GM19035 (cell line): ENCODE measurements at regions not wholly inside any gene's neighbourhood (a gene's known extent, or its start where the extent isn't known, plus 50 kb on each side); places are given as distances from the start of the nearest gene placed in this dataset.
A peak's percentile ranks its signal among the peaks of the same experiment; 100 is the strongest.

Source experiments
- ATAC-seq: cut with Tn5 transposase; IDR thresholded peaks from one replicate; pipeline ENCODE4 v1.9.1; 2021; ENCODE audit not compliant: unreplicated experiment

DNA sequence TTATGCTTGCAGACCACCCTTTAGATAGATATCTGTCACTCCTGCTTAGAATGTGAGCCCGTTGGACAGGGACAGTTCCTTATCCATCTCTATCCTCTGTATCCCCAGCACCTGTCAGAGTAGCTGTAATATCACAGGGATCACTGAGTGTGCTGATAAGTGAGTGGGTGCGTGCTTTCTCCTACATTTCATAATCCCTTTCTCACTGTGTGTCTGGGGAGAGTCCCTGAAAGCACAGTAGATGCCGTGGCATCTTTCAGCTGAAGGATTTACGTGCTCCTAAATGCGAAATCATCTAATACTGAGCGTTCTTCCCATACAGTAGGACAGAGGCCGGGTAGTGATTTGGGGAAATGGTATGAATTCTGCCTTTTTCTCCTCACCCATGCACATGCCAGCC is 198.9 kb upstream of the SASH1 start:
- no peak for ATAC-seq

DNA sequence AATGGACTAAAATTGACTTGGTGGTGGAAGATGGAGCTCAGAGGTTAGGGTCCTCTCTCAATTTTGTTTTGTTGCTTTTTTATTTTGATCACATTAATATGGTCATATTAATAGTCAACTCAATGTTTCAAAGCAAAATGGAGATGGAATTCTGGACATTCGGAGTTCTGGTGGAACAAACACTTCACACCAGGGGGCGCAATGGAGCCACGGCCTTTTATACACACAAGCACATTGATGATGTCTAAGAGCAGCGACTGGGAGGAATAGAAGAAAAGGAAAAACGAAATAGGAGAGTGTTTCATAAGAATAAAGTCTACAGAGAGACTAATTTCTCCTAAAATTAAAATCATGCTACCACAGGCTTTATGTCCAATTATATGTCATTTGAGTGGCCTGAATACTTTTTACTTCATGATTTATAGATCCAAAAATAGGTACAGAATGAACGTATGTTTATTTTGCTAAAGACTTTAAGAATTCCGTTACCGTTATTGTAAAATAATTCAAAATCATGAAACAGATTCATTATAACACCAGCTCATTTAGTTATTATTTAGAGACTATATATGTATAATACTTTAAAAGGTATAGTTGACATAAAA is 197.6 kb upstream of the SASH1 start:
- ATAC-seq = peak; percentile 73

DNA sequence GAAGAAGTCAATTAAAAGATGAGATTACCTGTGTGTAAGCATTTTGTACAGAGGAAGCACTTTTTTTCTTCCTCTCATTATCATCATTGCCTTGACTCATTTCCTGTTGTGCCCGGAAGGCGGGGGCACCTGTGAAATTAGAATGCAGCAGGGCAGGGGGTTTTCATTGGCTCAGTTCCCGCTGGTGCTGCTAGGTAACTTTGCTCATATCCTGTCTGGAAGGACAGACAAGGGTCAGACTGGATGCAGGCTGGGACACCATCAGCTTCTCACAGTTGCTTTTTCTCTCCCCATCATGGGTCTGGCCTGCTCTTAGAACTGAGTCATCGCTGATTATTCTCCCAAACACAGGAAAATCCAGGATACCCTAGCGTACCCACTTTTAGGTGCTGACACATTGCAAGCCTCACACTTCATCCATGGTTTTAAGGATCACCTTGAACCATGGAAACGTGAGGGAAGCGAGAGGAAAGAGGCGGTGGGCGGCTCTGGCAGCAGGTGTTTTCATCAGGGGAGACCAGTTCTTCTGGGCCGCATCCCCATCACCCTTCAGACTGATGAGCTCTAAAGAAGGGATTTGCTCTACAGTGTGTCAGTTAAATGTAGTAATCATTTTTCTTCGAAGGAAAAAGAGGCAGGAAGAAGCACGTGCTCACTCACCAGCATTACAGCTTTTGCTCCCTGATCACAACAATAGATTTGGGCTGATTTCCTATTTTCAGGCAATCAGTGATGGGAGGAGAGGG is 195.7 kb upstream of the SASH1 start:
- no peak for ATAC-seq

DNA sequence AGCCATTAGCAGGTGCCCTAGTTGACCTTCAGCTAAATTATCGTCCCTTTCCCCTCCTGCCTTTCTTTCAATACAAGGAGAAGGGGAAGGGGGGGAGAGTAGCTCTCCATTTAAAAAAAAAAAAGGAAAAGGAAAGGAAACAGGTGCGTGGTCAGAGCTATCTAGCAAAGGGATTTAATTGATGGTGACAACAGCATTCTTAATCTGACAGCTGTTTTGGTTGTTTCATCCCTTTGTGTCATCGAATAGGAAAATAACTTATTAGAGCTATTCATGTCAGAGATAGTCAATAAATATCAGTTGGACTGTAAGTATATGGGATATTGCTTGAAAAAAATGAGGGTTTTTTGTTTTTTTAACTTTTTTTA is 195.2 kb upstream of the SASH1 start:
- ATAC-seq = no peak

DNA sequence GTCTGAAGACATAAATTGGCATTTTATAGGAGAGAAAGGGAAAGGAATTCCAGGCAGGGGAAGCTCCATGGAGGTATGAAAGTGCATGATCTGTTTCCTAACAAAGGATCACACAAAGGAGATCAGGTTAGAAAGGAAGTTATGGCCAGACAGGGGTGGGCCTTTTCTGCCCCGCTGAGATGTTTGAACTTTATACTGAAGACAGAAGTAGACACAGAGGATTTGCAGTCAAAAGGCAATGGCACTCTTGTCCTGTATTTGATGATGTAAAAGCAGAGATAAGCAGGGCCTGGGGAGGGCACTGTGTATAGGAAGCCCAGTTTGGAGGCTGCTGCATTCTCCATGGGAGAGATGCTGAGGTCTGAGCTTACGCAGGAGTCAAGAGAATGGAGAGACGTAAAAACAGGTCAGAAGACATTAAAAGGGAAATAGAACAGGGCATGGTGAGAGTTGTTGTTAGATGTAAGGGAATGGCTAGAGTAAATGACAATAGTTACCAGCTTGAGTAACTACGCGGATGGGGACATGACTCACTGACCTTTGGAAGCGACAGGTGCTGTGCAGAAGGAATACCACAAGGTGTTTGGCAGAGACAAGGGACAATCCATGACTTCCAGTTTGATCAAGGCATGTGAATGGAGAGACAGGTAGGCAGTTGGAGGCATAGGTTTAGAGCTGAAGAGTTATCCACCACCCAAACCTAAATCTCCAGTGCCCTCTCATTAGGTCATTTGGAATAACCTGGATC is 190.6 kb upstream of the SASH1 start:
- no peak for ATAC-seq

DNA sequence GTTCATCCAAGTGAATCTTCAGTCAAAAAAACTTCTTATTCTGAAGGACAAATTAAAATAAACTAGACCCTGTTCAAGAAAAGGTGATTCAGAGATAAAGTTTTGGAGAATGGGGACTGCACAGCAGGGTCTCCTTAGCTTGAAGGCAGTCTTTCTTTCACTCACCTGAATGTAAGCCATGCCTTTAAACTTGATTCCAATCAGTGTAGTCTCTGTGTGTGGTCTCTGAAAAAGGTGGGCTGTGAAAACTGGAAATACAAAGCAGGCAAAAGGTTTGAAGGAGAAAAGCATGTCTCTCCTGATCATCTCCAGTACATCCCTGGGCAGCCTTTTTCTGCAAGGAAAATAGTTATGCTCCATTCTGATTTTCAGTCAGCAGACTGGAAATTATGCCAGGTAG is 188.0 kb upstream of the SASH1 start:
- no peak for ATAC-seq

DNA sequence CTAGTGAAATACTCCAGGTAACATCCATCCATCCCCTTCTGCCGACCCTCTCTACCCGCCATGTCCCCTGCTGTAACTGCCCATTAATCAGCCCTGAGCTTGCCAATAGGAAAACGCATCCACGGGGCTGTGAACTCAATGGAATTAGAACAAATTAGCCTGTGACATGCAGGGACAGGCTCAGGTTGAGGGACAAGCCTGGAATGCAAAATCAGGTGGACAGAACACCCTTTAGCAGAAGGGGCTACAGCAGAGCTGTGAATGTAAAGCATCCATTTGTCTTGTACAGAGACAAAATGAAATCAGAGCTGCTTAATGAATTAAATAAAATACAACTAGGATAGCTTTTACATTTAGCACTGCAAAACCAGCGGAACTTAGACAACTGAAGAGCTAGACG is 187.3 kb upstream of the SASH1 start:
- ATAC-seq = no peak

DNA sequence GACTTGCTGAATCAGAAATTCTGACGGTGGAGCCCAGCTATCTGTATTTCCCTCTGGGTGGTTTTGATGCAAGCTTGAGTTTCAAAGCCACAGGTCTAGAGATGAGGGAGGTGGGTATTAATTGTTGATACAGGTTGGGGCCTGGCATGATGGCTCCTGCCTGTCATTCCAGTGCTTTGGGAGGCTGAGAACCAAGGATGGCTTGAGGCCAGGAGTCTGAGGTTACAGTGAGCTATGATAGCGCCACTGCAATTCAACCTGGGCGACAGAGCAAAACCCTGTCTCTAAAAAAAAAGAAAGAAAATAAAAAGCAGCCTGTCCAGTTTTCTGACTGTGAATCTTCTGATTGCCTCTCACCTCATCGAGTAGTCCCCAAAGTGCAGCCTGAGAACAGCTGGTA is 184.8 kb upstream of the SASH1 start:
- ATAC-seq = no peak

DNA sequence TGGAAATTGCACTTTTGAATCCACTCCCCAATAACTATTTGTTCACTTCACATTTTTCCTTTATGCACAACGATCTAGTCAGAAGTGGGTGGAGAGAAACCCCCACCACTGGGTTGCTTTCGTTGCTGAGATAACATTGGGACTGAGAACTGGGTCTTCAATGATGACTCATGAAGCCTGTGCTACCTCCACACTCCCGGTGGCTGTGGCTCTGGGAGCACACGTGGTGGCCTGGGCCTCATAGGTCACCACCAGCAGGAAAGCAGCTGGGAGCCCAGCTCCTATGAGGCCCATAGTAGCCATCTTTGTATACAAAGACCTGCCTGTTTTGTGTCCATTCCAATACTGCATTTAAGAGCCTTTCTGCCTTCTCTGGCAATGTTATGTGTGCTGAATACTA is 178.0 kb upstream of the SASH1 start:
- no peak for ATAC-seq

DNA sequence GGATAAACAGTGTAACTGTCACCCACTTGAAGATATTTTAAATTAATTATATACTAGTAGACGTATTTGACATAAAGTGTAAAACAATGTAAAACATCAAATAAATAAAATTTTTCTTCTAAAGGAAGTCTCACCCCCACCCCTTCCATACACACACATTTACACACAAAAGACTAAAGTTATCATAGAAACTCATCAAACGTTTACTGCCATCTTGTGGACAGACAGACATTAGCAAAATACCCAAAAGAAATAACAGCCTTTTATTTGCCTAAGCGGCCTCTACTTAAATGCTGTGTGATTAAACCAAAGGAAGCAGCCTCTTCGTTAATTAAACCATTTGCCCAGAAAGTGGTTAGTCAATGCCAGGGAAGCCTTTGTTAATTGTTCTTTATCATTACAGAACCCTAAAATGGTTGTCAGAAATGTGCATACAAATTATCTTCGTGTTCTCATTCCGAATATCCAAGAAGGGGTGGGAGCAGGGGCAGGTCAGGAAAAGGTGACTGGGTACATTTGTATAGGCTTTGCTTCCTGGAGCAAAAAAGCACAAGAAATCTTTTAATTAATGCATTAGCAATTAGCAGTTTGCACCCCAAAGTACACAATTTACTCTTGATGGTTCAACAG is 176.2 kb upstream of the SASH1 start:
- ATAC-seq = no peak

DNA sequence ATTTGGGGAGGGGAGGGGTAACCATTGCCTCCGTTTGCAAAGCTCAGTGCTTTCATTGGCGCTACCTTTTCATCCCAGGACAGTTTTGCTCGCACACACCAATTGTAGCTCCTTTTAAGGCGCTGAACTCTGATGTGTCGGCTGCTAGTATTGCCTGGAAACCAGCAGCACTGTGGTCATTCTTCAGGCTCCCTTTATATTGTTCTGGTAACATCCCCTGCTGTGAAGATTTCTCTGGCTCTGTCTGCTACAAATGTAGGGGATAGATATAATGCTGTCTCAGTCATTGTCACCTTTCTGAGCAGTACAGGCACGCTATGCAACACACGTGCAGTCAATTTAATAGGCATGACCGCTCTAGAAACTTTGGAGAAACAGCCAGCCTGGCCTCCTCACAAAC is 172.9 kb upstream of the SASH1 start:
- ATAC-seq = no peak

DNA sequence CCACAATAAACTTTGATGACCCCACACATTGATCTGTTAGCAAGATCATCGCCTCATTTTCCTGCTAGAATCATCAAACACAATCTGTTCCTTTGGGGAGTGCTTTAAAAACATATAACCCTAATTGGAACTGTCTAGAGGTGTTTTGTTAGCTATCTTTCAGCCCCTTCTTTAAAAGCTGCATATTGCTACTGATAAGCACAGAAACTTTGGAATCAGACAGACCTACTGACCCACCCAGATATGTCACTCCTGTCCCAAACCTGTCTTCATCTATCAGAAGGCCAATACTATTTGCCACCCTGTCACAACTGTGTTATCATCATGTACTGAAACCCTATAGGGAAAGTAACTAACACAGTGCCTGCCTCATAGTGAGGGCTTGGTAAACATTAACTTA is 172.4 kb upstream of the SASH1 start:
- no peak for ATAC-seq

DNA sequence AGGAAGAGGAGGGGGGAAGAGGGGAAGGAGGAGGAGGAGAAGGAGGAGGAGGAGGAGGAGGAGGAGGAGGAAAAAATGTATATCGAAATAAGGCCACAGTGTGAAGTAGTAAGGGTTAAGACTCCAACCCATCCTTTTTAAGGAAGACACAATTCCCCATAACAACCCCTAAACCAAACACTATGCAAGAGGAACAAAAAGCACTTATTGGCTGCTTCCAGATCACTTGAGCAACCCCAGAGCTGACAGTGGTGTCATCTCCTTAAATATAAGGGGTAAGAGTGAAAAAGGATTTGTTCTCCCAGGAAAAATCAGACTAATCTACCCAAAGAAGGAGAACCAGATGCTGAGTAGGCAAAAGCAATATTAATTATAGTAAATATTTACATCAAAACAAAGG is 169.1 kb upstream of the SASH1 start:
- ATAC-seq = no peak

DNA sequence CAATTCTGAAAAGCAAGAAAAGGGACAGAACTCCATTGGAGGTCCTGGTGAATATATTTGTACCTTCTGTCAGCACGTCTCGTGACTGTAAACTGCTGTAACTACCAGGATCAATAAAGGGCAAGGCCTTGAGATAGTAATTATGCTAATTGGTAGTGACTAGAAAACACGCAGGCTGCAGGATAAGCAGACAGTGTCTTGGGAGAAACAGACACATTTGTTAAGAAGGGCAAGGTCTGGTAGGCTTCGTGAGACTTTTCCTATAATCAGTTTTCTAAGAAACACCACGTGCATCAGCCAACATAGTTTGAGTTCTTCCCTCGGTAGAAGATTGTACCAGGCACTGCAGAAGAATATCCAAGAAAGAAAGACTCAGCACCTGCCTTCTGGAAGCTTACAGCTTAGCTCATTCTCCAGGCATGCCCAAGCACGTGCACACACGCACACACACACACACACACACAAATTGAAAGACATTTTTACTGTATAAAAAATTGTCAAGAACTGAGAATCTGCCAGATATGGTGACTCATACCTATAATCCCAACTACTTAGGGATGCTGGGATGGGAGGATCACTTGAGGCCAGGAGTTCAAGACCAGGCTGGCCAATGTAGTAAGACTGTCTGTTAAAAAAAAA is 167.0 kb upstream of the SASH1 start:
- ATAC-seq = no peak

DNA sequence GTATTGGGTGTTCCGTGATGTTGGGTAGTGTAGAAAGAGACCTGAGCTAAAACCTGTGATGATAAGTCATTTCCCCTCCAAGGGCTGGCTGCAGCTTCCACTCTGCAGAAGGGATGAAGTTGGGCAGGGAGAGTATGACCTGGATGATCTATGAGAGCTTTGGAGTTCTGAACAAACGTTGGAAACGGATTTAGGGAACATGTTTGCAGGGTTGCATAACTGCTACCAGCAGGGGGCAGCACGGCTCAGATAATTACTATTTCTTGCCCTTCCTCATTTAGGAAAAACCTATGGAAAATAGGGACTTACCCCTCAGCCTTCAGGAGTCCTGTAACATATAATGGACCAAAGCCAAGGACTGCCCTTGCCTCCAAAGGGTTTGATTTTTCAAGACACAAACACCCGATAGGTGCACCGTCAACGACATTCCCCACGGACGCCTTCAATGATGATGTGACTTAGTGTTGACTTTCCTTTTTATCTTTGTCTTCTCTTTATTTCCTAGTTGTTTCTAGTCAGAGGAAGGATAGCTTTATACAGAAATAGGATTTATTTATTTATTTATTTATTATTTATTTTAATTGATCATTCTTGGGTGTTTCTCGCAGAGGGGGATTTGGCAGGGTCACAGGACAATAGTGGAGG is 164.9 kb upstream of the SASH1 start:
- ATAC-seq = no peak

DNA sequence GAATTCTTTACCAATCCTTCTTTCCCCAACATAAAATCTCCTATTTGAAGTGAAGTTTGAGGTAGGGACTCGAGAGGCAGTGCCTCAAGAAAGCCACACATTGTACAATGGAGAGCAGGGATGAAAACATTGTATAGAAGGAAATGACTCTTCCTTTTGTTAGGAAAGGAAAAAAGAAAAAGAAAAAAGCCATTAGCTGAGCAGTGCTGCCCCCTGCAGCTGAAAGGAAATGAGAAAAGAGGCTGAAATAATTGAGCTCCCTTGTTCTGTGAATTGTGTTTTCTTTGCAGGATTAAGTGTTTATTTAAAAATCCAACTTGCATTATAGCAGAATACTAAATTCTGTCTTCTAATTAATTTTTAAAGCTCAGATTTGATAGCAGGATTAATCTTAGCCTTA is 162.9 kb upstream of the SASH1 start:
- no peak for ATAC-seq

DNA sequence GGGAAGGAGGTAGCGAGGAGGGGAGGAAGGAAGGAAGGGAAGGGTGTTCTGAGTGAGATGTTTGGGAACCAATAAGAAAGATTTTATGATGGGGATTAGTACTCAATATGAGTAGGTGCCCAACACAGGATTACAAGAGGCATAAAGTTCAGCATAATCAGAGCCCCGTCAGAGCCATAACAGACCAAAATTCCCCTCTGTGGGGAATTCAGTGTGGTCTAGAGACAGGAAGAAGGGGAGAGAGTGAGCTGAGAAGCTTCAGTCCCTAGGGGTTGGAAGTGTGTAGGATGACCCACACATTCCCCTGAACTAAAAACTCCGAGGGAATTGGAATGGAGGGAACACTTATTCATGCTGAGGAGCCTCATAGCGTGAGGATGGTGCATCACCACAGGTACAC is 160.3 kb upstream of the SASH1 start:
- ATAC-seq = no peak

DNA sequence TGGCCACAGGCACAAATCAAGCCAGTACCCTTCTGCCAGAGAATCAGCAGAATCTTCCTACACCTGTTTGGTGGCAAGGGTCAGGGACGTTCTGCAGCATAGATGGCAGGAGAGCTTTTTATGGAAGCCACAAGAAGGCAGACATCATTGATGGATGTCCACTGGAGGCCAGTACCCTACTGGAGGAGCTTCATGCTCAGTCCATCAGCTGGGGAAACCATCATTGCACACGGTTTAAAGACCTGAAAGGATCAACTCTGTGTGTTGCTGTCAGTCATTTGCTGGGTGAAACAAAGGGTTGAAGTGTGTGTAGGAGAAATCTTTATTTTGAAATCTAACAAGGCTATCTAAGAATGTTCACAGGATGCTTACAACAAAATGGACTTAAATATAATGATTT is 158.9 kb upstream of the SASH1 start:
- ATAC-seq = no peak

DNA sequence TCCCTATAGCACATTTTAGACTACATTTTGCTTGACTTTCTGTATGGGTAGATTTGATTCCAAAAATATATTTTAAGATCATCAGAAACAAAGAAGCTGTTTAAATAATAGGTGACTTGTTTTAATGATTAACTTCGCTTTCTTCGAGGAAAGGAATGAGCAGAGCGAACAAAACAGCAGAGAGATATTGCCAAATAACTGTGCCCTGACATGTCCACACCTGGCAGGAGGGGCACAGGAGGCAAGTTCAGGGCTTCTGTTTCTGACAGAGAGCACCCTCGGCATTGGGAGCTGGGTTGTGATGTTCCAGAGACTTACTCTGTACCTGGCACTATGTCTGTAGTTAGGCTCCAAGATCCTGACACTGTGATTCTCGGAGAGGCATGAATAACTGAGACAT is 155.7 kb upstream of the SASH1 start:
- no peak for ATAC-seq

DNA sequence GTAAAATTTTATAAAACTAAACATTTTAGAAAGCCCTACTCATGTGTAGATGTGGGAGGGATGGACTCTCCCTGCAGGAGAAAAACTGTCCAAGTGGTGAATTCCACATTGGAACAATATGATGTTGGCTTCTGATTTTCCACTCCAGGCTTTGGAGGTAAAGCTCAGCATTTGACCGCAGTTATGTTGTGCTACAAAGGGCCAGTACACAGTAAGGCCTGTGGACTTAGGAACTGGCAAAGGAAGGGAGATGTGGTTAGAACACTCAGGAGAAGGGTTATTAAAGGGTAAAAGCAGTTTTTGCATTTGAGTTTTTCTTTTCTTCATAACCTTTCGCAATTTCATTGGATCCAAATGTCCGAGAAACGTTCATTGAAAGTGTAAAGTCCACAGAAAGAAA is 150.3 kb upstream of the SASH1 start:
- ATAC-seq = no peak

DNA sequence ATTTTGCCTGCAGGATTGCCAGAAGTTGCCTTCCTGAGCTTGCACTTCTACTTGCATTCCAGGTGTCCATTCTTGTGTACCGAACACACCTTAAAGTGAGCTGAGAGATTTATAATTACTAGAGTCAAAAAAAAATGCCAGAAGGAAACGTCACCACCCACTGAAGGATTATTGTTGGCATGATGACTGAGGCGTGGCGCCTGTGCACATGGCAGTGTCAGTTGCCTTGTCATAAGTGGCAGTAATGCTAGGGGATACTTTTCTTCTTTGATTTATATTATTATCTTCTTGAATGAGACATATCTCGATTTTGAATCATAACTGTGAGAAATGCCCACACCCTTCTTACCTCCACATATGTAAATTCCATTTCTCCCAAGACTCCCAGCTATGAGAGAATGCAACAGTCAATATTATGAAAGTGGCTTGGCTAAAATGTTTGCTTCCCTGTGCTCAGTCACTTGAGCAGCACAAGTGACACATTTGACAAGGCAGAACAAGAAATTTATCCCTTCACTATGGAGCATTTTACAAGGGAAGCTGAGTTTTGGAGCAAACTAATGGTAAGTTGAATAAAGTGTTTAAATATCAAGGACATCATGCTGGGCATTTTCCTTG is 149.5 kb upstream of the SASH1 start:
- ATAC-seq = no peak
